Trophoblast cell (in vitro differentiated cells and primary cell): ENCODE measurements at regions not wholly inside any gene's neighbourhood (a gene's known extent, or its start where the extent isn't known, plus 50 kb on each side); places are given as distances from the start of the nearest gene placed in this dataset.

ENCODE experiments used
- DNase-seq, 2 donors: peaks; one replicate each; pipeline ENCODE4 v3.0.0-alpha.2; 2016
- H2AFZ ChIP-seq: 2 replicates; pipeline ENCODE4 v1.6.1; 2013; ENCODE audit warnings: low read length, moderate library complexity, mild to moderate bottlenecking; ENCODE audit not compliant: insufficient read depth, poor library complexity
- H2AK5ac ChIP-seq: 2 replicates; pipeline ENCODE4 v1.6.1; 2013; ENCODE audit warnings: mild to moderate bottlenecking, low read length
- H2BK120ac ChIP-seq: 2 replicates; pipeline ENCODE4 v1.6.1; 2013; ENCODE audit warnings: low read length, mild to moderate bottlenecking, moderate library complexity; ENCODE audit not compliant: insufficient read depth, poor library complexity
- H2BK12ac ChIP-seq: 2 replicates; pipeline ENCODE4 v1.6.1; 2013; ENCODE audit warnings: mild to moderate bottlenecking, low read length, moderate library complexity
- H2BK5ac ChIP-seq: 2 replicates; pipeline ENCODE4 v1.6.1; 2013; ENCODE audit warnings: low read length, low read depth, moderate library complexity, mild to moderate bottlenecking; ENCODE audit not compliant: poor library complexity
- H3K14ac ChIP-seq: 2 replicates; pipeline ENCODE4 v1.6.1; 2013; ENCODE audit warnings: mild to moderate bottlenecking, low read length
- H3K18ac ChIP-seq: 2 replicates; pipeline ENCODE4 v1.6.1; 2013; ENCODE audit warnings: mild to moderate bottlenecking, low read length
- H3K23ac ChIP-seq: 2 replicates; pipeline ENCODE4 v1.6.1; 2013; ENCODE audit warnings: low read length
- H3K27ac ChIP-seq: 2 replicates; pipeline ENCODE4 v1.5.1; 2013; ENCODE audit warnings: low read depth, mild to moderate bottlenecking, inconsistent platforms, low read length, moderate library complexity
- H3K27me3 ChIP-seq: 2 replicates; pipeline ENCODE4 v1.6.1; 2013; ENCODE audit warnings: inconsistent platforms, mild to moderate bottlenecking, low read length, moderate library complexity; ENCODE audit not compliant: insufficient read depth
- H3K36me3 ChIP-seq, 2 experiments: 1 replicate in 1 of 2; 2 replicates in 1 of 2; pipeline ENCODE4 v1.6.1; 2013; ENCODE audit warnings: low read length in 2 of 2, mild to moderate bottlenecking in 2 of 2, moderate library complexity in 1 of 2; ENCODE audit not compliant: insufficient read depth in 2 of 2, control insufficient read depth in 1 of 2
- H3K4ac ChIP-seq: 2 replicates; pipeline ENCODE4 v1.6.1; 2013; ENCODE audit warnings: low read depth, mild to moderate bottlenecking, low read length, moderate library complexity
- H3K4me1 ChIP-seq, 2 experiments: 1 replicate in 1 of 2; 2 replicates in 1 of 2; pipeline ENCODE4 v1.6.1; 2013; ENCODE audit warnings: low read length in 2 of 2, mild to moderate bottlenecking in 2 of 2, moderate library complexity in 1 of 2; ENCODE audit not compliant: insufficient read depth in 2 of 2, control insufficient read depth in 1 of 2
- H3K4me2 ChIP-seq: 2 replicates; pipeline ENCODE4 v1.6.1; 2013; ENCODE audit warnings: inconsistent platforms, mild to moderate bottlenecking, low read length, moderate library complexity
- H3K4me3 ChIP-seq: 2 replicates; pipeline ENCODE4 v1.5.1; 2013; ENCODE audit warnings: mild to moderate bottlenecking, low read depth, low read length, inconsistent platforms
- H3K79me1 ChIP-seq: one replicate; pipeline ENCODE4 v1.6.1; 2013; ENCODE audit warnings: low read length
- H3K79me2 ChIP-seq: 2 replicates; pipeline ENCODE4 v1.6.1; 2013; ENCODE audit warnings: low read length, mild to moderate bottlenecking; ENCODE audit not compliant: control insufficient read depth, insufficient read depth, poor library complexity
- H3K9ac ChIP-seq: 2 replicates; pipeline ENCODE4 v1.6.1; 2013; ENCODE audit warnings: mild to moderate bottlenecking, low read length
- H3K9me3 ChIP-seq: 2 replicates; pipeline ENCODE4 v1.6.1; 2013; ENCODE audit warnings: low read depth, mild to moderate bottlenecking, control low read depth, inconsistent platforms, low read length; ENCODE audit not compliant: insufficient read depth
- H4K12ac ChIP-seq: 2 replicates; pipeline ENCODE4 v1.6.1; 2013; ENCODE audit warnings: low read depth, mild to moderate bottlenecking, low read length, moderate library complexity
- H4K8ac ChIP-seq: 2 replicates; pipeline ENCODE4 v1.6.1; 2013; ENCODE audit warnings: low read depth, mild to moderate bottlenecking, low read length, moderate library complexity
- H4K91ac ChIP-seq: one replicate; pipeline ENCODE4 v1.6.1; 2013; ENCODE audit warnings: low read depth, mild to moderate bottlenecking, low read length, moderate library complexity
- WGBS: extraction: QIAGEN DNeasy Blood & Tissue Kit; methylation state at CpG from one replicate; pipeline ENCODE4 v1.1.7; 2013; ENCODE audit warnings: missing lambda C conversion rate; ENCODE audit not compliant: insufficient read length, insufficient coverage; ENCODE audit errors: extremely low coverage; 5-methylcytosine and 5-hydroxymethylcytosine counted together

DNA sequence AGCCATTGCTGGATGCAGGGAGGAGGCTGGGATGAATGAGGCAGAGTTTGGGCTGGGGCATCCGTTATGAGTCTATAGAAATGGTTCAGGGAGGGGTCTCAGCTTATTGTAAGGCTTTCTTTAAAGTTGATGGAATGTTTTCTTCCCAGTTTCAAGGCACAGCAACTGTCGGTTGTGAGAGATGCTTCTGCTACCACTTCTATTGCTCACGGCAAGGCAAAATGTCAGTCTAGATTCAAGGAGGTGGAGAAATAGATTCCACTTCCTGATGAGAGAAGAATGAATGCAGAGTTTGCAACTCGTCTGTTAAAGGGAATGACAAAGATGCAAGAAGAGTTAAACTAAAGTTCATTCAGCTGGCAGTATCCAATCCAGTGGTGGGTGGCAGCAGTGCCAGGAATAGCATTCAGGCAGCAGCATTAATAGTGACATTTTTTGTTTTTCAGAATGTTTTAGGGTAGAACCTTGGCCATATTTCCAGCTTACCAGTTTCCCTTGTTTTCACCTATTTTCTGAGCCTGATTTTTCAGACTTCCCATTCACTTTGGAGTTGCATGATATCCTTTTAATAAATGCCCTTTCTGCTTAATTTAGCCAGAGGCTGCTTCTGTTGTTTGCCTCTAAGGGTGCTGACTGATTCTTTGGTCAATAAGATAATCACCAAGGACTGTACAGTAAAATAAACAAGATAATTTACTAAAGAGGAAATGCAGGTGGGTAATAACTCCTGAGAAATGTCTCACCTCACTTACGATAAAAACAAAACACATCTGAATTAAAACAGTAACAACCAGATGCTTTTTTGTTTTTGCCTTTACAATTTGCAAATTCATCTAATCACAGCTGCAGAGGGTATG is 138.4 kb downstream of the RPIA start:
- no peak overlapping the region for H2BK120ac ChIP-seq
- no peak overlapping the region for H3K27ac ChIP-seq
- H2BK5ac ChIP-seq: no peak overlapping the region
- H4K8ac ChIP-seq: no peak overlapping the region
- no peak overlapping the region for H2AFZ ChIP-seq
- no CpG with 5 or more reads among the region's 5 CpGs for WGBS
- peaks cover 1% of the 10 kb centered on the region for H3K9me3 ChIP-seq
- H4K91ac ChIP-seq: no peak overlapping the region
- H3K14ac ChIP-seq: no peak overlapping the region
- no peak overlapping the region for H3K4me2 ChIP-seq
- H4K12ac ChIP-seq: no peak overlapping the region
- H3K4me1 ChIP-seq: no peaks in the 10 kb centered on the region
- DNase-seq: no peak
- H3K18ac ChIP-seq: no peak overlapping the region
- H3K9ac ChIP-seq: no peak overlapping the region
- no peak overlapping the region for H2AK5ac ChIP-seq
- H3K79me2 ChIP-seq: no peaks in the 10 kb centered on the region
- no peak overlapping the region for H3K23ac ChIP-seq
- H3K79me1 ChIP-seq: no peaks in the 10 kb centered on the region
- H3K4ac ChIP-seq: no peak overlapping the region
- H2BK12ac ChIP-seq: no peak overlapping the region
- no peak overlapping the region for H3K4me3 ChIP-seq
- no peaks in the 10 kb centered on the region for H3K27me3 ChIP-seq
- H3K36me3 ChIP-seq: no peaks in the 10 kb centered on the region

DNA sequence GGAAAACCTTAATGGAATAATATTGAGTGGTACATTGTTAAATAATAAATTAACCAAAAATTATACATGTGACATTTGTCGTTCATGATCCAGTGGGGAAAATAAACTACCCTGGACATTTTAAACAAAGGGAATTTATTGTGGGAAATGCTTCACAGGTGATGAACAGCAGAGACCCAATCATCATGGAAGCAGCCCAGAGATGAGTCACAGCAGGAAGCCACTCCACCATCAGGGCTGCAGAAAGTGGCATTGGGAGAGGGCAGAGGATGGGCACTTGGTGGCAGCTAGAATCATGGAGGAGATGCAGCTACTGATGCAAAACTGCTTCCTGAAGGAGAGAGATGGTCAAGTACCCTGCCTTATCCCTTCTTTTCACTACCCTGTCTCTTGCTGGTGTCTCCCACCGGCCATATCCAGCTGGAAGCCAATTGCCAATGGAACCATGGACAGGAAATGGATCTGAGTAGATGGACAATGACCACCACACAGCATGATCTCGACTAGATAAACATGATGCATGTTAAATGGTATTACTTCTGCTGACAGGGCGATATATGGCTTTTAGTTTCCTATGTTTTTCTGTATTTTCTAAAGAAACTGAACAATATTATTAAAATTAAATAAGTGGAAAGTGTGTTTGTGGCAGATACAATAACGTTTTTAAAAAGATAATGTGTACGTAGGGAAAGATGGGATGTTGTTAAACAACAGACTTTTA is 139.8 kb downstream of the RPIA start:
- WGBS: 100% methylated on average over 2 of the region's 6 CpGs
- no peaks in the 10 kb centered on the region for H3K27me3 ChIP-seq
- no peak overlapping the region for H3K4ac ChIP-seq

DNA sequence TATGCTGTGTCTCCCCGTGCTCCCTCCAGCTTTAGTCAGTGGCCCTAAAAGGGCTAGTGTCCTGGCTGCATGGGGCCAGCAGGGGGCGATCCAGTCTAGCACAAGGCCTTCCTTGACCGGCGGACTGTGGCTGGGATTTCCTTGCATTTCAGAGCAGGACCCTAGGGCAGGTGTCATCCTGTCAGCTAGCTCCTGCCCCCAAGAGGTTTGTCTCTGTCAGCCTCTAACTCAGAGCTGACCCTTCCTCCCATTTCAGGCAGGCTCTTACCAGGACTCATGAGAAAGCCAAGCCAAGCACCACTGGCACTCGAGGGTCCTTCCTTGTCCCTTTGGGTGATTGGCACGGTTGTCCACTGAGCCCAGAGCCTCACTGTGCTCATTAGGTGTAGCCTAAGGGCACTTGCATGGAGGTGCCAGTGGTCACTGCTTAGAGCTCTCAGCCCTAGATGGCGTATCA is 140.3 kb downstream of the RPIA start:
- H3K14ac ChIP-seq: no peak overlapping the region
- H3K4ac ChIP-seq: no peak overlapping the region
- peaks cover 1% of the 10 kb centered on the region for H3K9me3 ChIP-seq
- no peak overlapping the region for H3K4me3 ChIP-seq
- H2BK5ac ChIP-seq: no peak overlapping the region
- no peak overlapping the region for H4K91ac ChIP-seq
- H4K12ac ChIP-seq: no peak overlapping the region
- H3K27ac ChIP-seq: no peak overlapping the region
- no peaks in the 10 kb centered on the region for H3K79me2 ChIP-seq
- H3K4me2 ChIP-seq: no peak overlapping the region
- no peaks in the 10 kb centered on the region for H3K36me3 ChIP-seq
- no peak overlapping the region for H3K18ac ChIP-seq
- H2BK120ac ChIP-seq: no peak overlapping the region
- H4K8ac ChIP-seq: peak overlapping the region; percentile 25
- H3K9ac ChIP-seq: no peak overlapping the region
- no peak overlapping the region for H2BK12ac ChIP-seq
- H2AFZ ChIP-seq: no peak overlapping the region
- no peaks in the 10 kb centered on the region for H3K79me1 ChIP-seq
- H3K4me1 ChIP-seq: no peaks in the 10 kb centered on the region
- peak; percentile 52 to 74 for DNase-seq
- no peak overlapping the region for H3K23ac ChIP-seq
- H2AK5ac ChIP-seq: no peak overlapping the region
- no CpG with 5 or more reads among the region's 7 CpGs for WGBS
- no peaks in the 10 kb centered on the region for H3K27me3 ChIP-seq

More for the DNA sequence above, 139.8 kb downstream of the RPIA start:
- Histone ChIP-seq H2AFZ (no peak overlapping the region), H4K91ac (no peak overlapping the region), H2BK5ac (no peak overlapping the region), H4K12ac (no peak overlapping the region), H3K9me3 (peaks cover 1% of the 10 kb centered on the region), H3K79me2 (no peaks in the 10 kb centered on the region), H3K9ac (no peak overlapping the region), H3K23ac (no peak overlapping the region), H3K4me3 (no peak overlapping the region), H3K36me3 (no peaks in the 10 kb centered on the region), H3K18ac (no peak overlapping the region), H3K27ac (no peak overlapping the region), H2AK5ac (no peak overlapping the region), H3K4me2 (no peak overlapping the region), H2BK120ac (no peak overlapping the region), H2BK12ac (no peak overlapping the region), H4K8ac (no peak overlapping the region), H3K14ac (no peak overlapping the region), H3K79me1 (no peaks in the 10 kb centered on the region), H3K4me1 (no peaks in the 10 kb centered on the region)
- DNase-seq: peak in 1 of 2 donors; percentile 8

DNA sequence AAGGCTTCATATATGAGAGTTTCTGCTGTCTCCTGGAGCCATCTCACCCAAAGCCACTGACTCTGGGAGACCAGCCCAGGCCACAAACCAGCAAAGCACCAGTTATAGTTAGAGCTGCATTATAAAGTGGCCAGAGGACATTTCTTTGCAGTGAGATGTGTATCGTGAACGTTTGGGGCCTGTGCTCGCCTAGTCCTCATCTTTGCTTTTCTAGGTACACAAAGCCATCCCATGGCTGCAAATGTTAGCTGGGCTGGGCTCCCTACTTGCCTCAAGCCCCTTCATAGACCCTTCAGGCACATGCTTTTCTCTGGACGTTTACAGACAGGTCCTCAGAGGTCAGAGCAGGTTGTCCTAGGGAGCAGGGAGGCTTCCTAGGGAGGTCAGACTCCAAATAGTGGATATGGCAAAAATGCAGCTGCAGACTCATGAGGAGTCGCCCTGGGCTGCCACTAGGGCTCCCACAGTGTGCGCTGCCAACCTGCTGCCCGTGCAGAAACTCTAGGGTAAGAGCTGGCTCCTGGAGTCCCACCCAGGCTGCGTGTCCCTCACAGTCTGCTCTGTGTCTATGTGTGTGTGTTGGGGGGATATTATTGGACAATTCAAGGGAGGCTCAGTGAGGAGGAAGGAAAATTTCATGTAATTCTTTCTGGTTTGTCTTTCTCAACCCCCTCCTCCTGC is 141.0 kb downstream of the RPIA start:
- Histone ChIP-seq H2BK12ac (no peak overlapping the region), H3K4ac (no peak overlapping the region), H3K9me3 (peaks cover 1% of the 10 kb centered on the region), H3K79me2 (no peaks in the 10 kb centered on the region), H4K12ac (no peak overlapping the region), H4K91ac (no peak overlapping the region), H3K14ac (no peak overlapping the region), H2AFZ (no peak overlapping the region), H3K18ac (no peak overlapping the region), H3K4me3 (no peak overlapping the region), H4K8ac (no peak overlapping the region), H2BK120ac (no peak overlapping the region), H3K27me3 (no peaks in the 10 kb centered on the region), H3K9ac (no peak overlapping the region), H3K27ac (no peak overlapping the region), H3K36me3 (no peaks in the 10 kb centered on the region), H3K4me1 (no peaks in the 10 kb centered on the region), H3K79me1 (no peaks in the 10 kb centered on the region), H2BK5ac (no peak overlapping the region), H3K23ac (no peak overlapping the region), H2AK5ac (no peak overlapping the region), H3K4me2 (no peak overlapping the region)
- no peak for DNase-seq
- no CpG with 5 or more reads among the region's 8 CpGs for WGBS
